NB4 (cell line): ENCODE measurements at regions not wholly inside any gene's neighbourhood (a gene's known extent, or its start where the extent isn't known, plus 50 kb on each side); places are given as distances from the start of the nearest gene placed in this dataset.

Experiments
- CTCF ChIP-seq: IDR thresholded peaks from one replicate; pipeline ENCODE4 v1.5.1; 2012; ENCODE audit warnings: low read depth, low read length
- MYC ChIP-seq: IDR thresholded peaks from 2 replicates; pipeline ENCODE4 v1.6.1; 2011; ENCODE audit warnings: low read depth, low read length
- POLR2A ChIP-seq: IDR thresholded peaks from 2 replicates; pipeline ENCODE4 v1.6.1; 2011; ENCODE audit warnings: mild to moderate bottlenecking; ENCODE audit not compliant: insufficient read length; ENCODE audit errors: extremely low read depth

GRCh38 chr12:89243771-89244170, 108.5 kb downstream of the DUSP6 start:
- TF ChIP-seq CTCF (no peak), POLR2A (no peak), MYC (no peak)
